Gastrocnemius medialis (tissue), 4 donors: ENCODE measurements at regions not wholly inside any gene's neighbourhood (a gene's known extent, or its start where the extent isn't known, plus 50 kb on each side); places are given as distances from the start of the nearest gene placed in this dataset.

Source experiments
- ATAC-seq, 2 donors: fragments of 150-250 bp; one replicate each; pipeline ENCODE4 v1.9.1; 2016
- DNase-seq, 2 donors: peaks; one replicate each; pipeline ENCODE4 v3.0.0-alpha.2; 2019
- H3K27ac ChIP-seq, 4 donors: fragments of 200-600 bp; sonication (generic); 1 replicate in 1 of 4; 2 replicates in 3 of 4; pipeline ENCODE4 v1.5.1; 2016 to 2018; ENCODE audit warnings: mild to moderate bottlenecking in 2 of 4, moderate library complexity in 1 of 4
- H3K27me3 ChIP-seq, 3 donors: fragments of 200-600 bp; sonication (generic) in 2 of 3; 1 replicate in 1 of 3; 2 replicates in 2 of 3; pipeline versions ENCODE4 v1.5.1 to v1.6.0; 2016 to 2019; ENCODE audit warnings: mild to moderate bottlenecking in 1 of 3, moderate library complexity in 1 of 3
- H3K36me3 ChIP-seq, 2 donors: fragments of 200-600 bp; sonication (generic) in 1 of 2; one replicate each; pipeline ENCODE4 v1.5.1; 2017 to 2018
- H3K4me1 ChIP-seq, 2 donors: fragments of 200-600 bp; sonication (generic) in 1 of 2; one replicate each; pipeline ENCODE4 v1.5.1; 2016 to 2017; ENCODE audit warnings: mild to moderate bottlenecking in 2 of 2
- H3K4me3 ChIP-seq, 4 donors: fragments of 200-600 bp; sonication (generic) in 3 of 4; 1 replicate in 1 of 4; 2 replicates in 3 of 4; pipeline ENCODE4 v1.5.1; 2016 to 2019; ENCODE audit warnings: mild to moderate bottlenecking in 2 of 4
- H3K9me3 ChIP-seq, 3 donors: fragments of 200-600 bp; sonication (generic) in 2 of 3; 1 replicate in 1 of 3; 2 replicates in 2 of 3; pipeline ENCODE4 v1.5.1; 2016 to 2019
- POLR2A ChIP-seq, 2 donors: fragments of 450-650 bp; IDR thresholded peaks; one replicate each; pipeline ENCODE4 v1.6.1; 2017; ENCODE audit warnings: antibody characterized with exemption in 2 of 2, mild to moderate bottlenecking in 2 of 2, moderate library complexity in 2 of 2
- in situ Hi-C, 4 donors: fragments of 200-750 bp; cut with MboI; loops; one replicate each; pipeline versions ENCODE4 v1.15.0 to v1.8.0; 2017; ENCODE audit warnings: low sequenced_read_pairs in 4 of 4
- intact Hi-C: fragments of 100-400 bp; cut with DNase I; formaldehyde crosslinking; loops from one replicate; pipeline ENCODE4 v1.15.1; 2023; ENCODE audit warnings: low total_unique reads
- TF ChIP-seq, protein P1 (sequence below), 5 experiments: fragments of 450-650 bp in 3 of 5; fragments of 200-600 bp in 2 of 5; sonication (generic) in 2 of 5; IDR thresholded peaks in 4 of 5; conservative IDR thresholded peaks in 1 of 5; 1 replicate in 4 of 5; 2 replicates in 1 of 5; pipeline ENCODE4 v1.5.1; 2016 to 2019; ENCODE audit warnings: antibody characterized with exemption in 5 of 5, mild to moderate bottlenecking in 3 of 5, moderate library complexity in 3 of 5

DNA sequence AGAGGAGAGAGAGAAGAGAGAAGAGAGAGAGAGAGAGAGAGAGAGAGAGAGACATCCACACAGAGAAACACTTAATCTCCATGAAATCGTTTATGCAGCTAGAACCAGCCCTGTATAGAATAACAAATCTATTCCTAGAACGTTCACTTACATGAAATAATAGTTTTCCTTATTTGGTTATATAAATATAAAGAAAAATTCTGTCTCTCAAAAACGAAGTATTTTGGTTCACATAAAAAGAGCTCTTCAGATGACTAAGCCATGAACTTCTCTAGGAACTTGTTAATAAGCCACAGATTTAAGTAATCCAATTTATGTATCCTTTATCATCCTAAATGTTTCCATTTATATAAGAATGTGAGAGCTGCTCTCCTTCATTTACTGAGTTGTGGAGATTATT, 1315.1 kb upstream of the PCDH7 start:
- Histone ChIP-seq H3K27ac (no peak overlapping the region), H3K4me3 (no peak overlapping the region), H3K27me3 (no peaks in the 10 kb centered on the region), H3K9me3 (no peaks in the 10 kb centered on the region), H3K4me1 (no peaks in the 10 kb centered on the region), H3K36me3 (no peaks in the 10 kb centered on the region)
- TF ChIP-seq, protein P1, sequence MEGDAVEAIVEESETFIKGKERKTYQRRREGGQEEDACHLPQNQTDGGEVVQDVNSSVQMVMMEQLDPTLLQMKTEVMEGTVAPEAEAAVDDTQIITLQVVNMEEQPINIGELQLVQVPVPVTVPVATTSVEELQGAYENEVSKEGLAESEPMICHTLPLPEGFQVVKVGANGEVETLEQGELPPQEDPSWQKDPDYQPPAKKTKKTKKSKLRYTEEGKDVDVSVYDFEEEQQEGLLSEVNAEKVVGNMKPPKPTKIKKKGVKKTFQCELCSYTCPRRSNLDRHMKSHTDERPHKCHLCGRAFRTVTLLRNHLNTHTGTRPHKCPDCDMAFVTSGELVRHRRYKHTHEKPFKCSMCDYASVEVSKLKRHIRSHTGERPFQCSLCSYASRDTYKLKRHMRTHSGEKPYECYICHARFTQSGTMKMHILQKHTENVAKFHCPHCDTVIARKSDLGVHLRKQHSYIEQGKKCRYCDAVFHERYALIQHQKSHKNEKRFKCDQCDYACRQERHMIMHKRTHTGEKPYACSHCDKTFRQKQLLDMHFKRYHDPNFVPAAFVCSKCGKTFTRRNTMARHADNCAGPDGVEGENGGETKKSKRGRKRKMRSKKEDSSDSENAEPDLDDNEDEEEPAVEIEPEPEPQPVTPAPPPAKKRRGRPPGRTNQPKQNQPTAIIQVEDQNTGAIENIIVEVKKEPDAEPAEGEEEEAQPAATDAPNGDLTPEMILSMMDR (IDR thresholded peaks at IDR 0.05 in 4 of 5, conservative IDR thresholded peaks at IDR 0.05 in 1 of 5), result no peak
- TF ChIP-seq POLR2A (IDR thresholded peaks at IDR 0.05), result no peak
- no peak for DNase-seq
- ATAC-seq, result no peak
- intact Hi-C loops (no loop called here), in situ Hi-C loops (no loop called here)

- intact Hi-C loops (no loop called here), in situ Hi-C loops (no loop called here)
- Histone ChIP-seq H3K27ac (no peak overlapping the region), H3K36me3 (no peaks in the 10 kb centered on the region), H3K4me3 (no peak overlapping the region), H3K4me1 (no peaks in the 10 kb centered on the region), H3K9me3 (no peaks in the 10 kb centered on the region), H3K27me3 (no peaks in the 10 kb centered on the region)
- no peak for DNase-seq
- no peak for TF ChIP-seq POLR2A (IDR thresholded peaks at IDR 0.05)
- TF ChIP-seq, protein P1 (IDR thresholded peaks at IDR 0.05 in 4 of 5, conservative IDR thresholded peaks at IDR 0.05 in 1 of 5), result no peak
- ATAC-seq, result no peak
These were observed 1304.4 kb upstream of the PCDH7 start for GRCh38 chr4:29415771-29416170.

DNA sequence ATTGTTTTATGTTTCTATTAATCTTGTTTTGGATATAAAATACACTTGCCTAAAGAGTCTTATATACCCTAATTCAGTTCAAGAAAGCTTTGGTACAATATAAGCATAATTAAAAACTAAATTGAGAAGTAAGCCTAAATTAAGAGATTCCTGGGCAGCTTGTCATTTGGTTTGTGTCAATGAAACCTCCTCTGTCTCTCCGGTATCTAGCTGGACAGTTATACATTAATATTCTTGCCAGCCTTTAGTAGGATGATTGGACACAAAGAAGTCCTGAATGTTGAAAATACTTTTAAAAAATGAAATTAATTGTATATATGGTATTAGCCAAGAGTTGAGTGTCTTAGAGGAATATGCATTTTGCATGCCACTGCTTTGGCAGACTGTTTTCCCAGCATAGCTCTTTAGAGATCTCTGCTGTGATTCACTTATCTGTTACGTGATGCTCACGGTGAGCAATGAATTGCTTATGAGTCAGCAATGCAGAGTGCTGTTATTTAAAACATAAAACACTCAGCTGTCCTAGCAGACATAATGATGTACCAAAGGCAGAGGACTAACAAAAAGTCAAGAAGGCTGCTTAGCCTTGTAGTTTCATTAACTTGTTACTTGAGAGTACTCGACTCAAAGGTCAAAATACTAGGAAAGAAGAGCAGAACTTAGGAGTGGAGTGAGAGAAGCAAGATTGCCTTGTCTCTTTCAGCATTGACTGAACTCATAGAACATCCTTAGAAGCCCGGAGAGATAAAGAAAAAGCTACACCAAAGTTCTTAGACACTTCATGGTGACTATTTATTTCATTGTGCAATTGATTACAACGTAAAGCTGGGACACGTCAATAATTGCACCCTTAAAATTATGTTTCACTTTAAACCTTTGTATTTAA, 1296.1 kb upstream of the PCDH7 start:
- Histone ChIP-seq H3K9me3 (no peaks in the 10 kb centered on the region), H3K4me3 (no peak overlapping the region), H3K27ac (no peak overlapping the region), H3K4me1 (no peaks in the 10 kb centered on the region), H3K27me3 (no peaks in the 10 kb centered on the region), H3K36me3 (no peaks in the 10 kb centered on the region)
- in situ Hi-C loops (no loop called here), intact Hi-C loops (no loop called here)
- no peak for ATAC-seq
- DNase-seq, result no peak
- TF ChIP-seq, protein P1 (IDR thresholded peaks at IDR 0.05 in 4 of 5, conservative IDR thresholded peaks at IDR 0.05 in 1 of 5), result no peak
- no peak for TF ChIP-seq POLR2A (IDR thresholded peaks at IDR 0.05)

DNA sequence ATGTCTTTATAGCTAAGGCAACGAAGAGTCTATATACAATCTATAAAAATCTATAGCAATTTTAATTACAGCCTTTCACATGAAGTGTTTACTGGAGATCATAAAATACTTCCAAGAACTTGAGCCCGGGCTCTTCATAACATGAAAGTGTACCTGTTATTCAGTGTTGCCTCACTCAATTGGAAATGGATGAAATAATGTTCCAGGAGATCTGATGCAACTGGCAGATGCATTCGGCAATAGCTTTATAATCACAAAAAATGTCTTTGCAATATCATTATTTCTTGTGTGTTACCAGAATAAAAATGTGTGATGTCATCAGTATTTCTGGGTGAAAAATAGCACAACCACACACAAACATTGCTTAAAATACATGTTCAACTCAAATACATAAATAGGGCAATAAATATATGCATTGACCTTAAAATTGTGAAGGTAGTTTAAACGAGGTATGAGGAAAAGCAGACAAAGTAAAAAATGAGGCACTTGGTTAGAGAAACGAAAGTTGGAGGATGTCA, 1266.8 kb upstream of the PCDH7 start:
- no peaks in the 10 kb centered on the region for H3K36me3 ChIP-seq
- no peaks in the 10 kb centered on the region for H3K9me3 ChIP-seq
- no peak overlapping the region for H3K27ac ChIP-seq
- TF ChIP-seq POLR2A (IDR thresholded peaks at IDR 0.05), result no peak
- TF ChIP-seq, protein P1 (IDR thresholded peaks at IDR 0.05 in 4 of 5, conservative IDR thresholded peaks at IDR 0.05 in 1 of 5), result no peak
- intact Hi-C loops (no loop called here), in situ Hi-C loops (no loop called here)
- no peaks in the 10 kb centered on the region for H3K4me1 ChIP-seq
- no peak overlapping the region for H3K4me3 ChIP-seq
- no peak for ATAC-seq
- no peaks in the 10 kb centered on the region for H3K27me3 ChIP-seq
- DNase-seq, result no peak
